ENCODE measurements at regions not wholly inside any gene's neighbourhood (a gene's known extent, or its start where the extent isn't known, plus 50 kb on each side); places are given as distances from the start of the nearest gene placed in this dataset.

DNA sequence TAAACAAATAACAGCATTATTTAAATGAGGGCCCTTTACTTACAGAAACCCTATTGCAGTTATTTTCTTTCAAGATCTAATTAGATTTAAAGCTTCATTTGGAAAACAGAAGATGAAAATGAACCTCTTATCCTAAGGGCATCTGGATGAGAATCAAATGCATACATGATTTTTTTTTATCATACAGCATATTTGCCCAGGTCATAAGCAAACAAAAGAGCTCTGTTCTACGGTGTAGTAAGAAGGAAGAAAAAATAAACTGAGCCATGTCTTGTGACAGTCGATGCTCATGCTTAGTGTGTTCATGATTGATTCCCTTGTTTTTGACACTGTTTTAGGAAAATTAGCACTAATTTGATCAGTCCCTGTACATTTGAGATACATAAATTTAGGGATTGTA is 202.6 kb upstream of the RNF32 start:
- H3K9ac ChIP-seq (ENCODE audit: low read length) = no peak overlapping the region
- no peak overlapping the region for H3K4ac ChIP-seq (ENCODE audit: low read depth in 1 of 2, low read length in 2 of 2)
- no peak overlapping the region for H2BK120ac ChIP-seq (ENCODE audit: low read depth, low read length)
- no peak overlapping the region for H3K27ac ChIP-seq (ENCODE audit: low read length, poor library complexity, severe bottlenecking)
- H3K4me2 ChIP-seq (ENCODE audit: low read length, poor library complexity, severe bottlenecking) = no peak overlapping the region
- H2AK5ac ChIP-seq (ENCODE audit: low read length, severe bottlenecking) = no peak overlapping the region
- WGBS = 76% methylated on average over 2 of the region's 2 CpGs
- H3K4me3 ChIP-seq (ENCODE audit: insufficient read depth in 1 of 2, low read depth in 1 of 2, low read length in 2 of 2) = no peak overlapping the region
- no peak overlapping the region for H4K91ac ChIP-seq (ENCODE audit: low read length)
- H3K14ac ChIP-seq (ENCODE audit: low read length in 2 of 2) = no peak overlapping the region
- H4K8ac ChIP-seq (ENCODE audit: low read length) = no peak overlapping the region
- no peak overlapping the region for H2AFZ ChIP-seq (ENCODE audit: low read depth, low read length)
- no peak overlapping the region for H3K18ac ChIP-seq (ENCODE audit: low read depth in 1 of 2, low read length in 2 of 2)
- H3K27me3 ChIP-seq (ENCODE audit: control insufficient read depth in 1 of 2, insufficient read depth in 1 of 2, low read length in 2 of 2) = no peaks in the 10 kb centered on the region
- H3K9me3 ChIP-seq (ENCODE audit: control insufficient read depth, low read length) = no peaks in the 10 kb centered on the region
- H3K79me1 ChIP-seq (replicated peaks; ENCODE audit: low read length, poor library complexity, severe bottlenecking) = no peaks in the 10 kb centered on the region
- H2BK12ac ChIP-seq (ENCODE audit: low read length in 2 of 2) = no peak overlapping the region
- no peaks in the 10 kb centered on the region for H3K36me3 ChIP-seq (ENCODE audit: control insufficient read depth in 1 of 2, insufficient read depth in 2 of 2, low read depth in 1 of 2, low read length in 2 of 2)
- no peak overlapping the region for H2BK15ac ChIP-seq (ENCODE audit: low read depth, poor library complexity, severe bottlenecking)
- H3K4me1 ChIP-seq (ENCODE audit: control insufficient read depth, insufficient read depth, low read depth, low read length) = no peaks in the 10 kb centered on the region
- H2BK5ac ChIP-seq (ENCODE audit: low read depth, low read length, poor library complexity, severe bottlenecking) = no peak overlapping the region
- DNase-seq = no peak
- no peak overlapping the region for H3K23ac ChIP-seq (ENCODE audit: low read length in 2 of 2)

DNA sequence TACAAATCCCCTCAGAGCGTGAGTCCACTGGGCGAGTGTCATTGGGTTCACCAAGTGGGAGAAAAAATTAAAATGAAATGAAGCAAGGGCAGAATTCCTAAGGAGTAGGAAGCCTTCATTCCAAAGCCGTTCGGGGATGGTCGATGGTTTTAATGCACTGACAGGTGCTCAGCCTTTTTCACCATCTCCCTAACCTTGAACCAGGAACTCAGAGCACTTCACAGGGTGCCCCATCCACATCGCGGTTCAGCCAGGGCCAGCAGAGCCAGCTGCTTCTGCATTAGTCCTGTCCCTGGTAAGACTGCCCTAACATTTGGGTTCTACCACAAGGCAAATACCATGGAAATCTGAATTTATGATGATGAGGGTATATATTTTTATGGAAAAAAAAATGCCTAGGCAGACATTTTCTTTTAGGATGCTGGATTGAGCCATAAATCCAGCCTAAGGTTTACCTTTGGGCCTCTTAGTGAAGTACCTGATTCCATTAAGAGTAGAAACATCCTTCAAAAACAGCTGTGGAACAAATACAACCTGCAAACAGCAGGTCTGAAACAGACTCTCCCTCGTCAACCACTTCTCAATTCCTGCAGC is 203.5 kb upstream of the RNF32 start:
- Histone ChIP-seq H3K4me2 (ENCODE audit: low read length, poor library complexity, severe bottlenecking) (no peak overlapping the region), H2BK15ac (ENCODE audit: low read depth, poor library complexity, severe bottlenecking) (no peak overlapping the region), H3K36me3 (ENCODE audit: control insufficient read depth in 1 of 2, insufficient read depth in 2 of 2, low read depth in 1 of 2, low read length in 2 of 2) (no peaks in the 10 kb centered on the region), H3K14ac (ENCODE audit: low read length in 2 of 2) (no peak overlapping the region), H2BK120ac (ENCODE audit: low read depth, low read length) (no peak overlapping the region), H4K91ac (ENCODE audit: low read length) (no peak overlapping the region), H3K9me3 (ENCODE audit: control insufficient read depth, low read length) (no peaks in the 10 kb centered on the region), H2AK5ac (ENCODE audit: low read length, severe bottlenecking) (no peak overlapping the region), H3K23ac (ENCODE audit: low read length in 2 of 2) (no peak overlapping the region), H3K4ac (ENCODE audit: low read depth in 1 of 2, low read length in 2 of 2) (no peak overlapping the region), H2BK5ac (ENCODE audit: low read depth, low read length, poor library complexity, severe bottlenecking) (no peak overlapping the region), H3K9ac (ENCODE audit: low read length) (no peak overlapping the region), H4K8ac (ENCODE audit: low read length) (no peak overlapping the region), H2AFZ (ENCODE audit: low read depth, low read length) (no peak overlapping the region), H3K18ac (ENCODE audit: low read depth in 1 of 2, low read length in 2 of 2) (no peak overlapping the region), H3K4me3 (ENCODE audit: insufficient read depth in 1 of 2, low read depth in 1 of 2, low read length in 2 of 2) (no peak overlapping the region), H3K4me1 (ENCODE audit: control insufficient read depth, insufficient read depth, low read depth, low read length) (no peaks in the 10 kb centered on the region), H3K27me3 (ENCODE audit: control insufficient read depth in 1 of 2, insufficient read depth in 1 of 2, low read length in 2 of 2) (no peaks in the 10 kb centered on the region), H2BK12ac (ENCODE audit: low read length in 2 of 2) (no peak overlapping the region), H3K79me1 (replicated peaks; ENCODE audit: low read length, poor library complexity, severe bottlenecking) (no peaks in the 10 kb centered on the region), H3K27ac (ENCODE audit: low read length, poor library complexity, severe bottlenecking) (no peak overlapping the region)
- no peak for DNase-seq
- WGBS = 84% methylated on average over 4 of the region's 8 CpGs

DNA sequence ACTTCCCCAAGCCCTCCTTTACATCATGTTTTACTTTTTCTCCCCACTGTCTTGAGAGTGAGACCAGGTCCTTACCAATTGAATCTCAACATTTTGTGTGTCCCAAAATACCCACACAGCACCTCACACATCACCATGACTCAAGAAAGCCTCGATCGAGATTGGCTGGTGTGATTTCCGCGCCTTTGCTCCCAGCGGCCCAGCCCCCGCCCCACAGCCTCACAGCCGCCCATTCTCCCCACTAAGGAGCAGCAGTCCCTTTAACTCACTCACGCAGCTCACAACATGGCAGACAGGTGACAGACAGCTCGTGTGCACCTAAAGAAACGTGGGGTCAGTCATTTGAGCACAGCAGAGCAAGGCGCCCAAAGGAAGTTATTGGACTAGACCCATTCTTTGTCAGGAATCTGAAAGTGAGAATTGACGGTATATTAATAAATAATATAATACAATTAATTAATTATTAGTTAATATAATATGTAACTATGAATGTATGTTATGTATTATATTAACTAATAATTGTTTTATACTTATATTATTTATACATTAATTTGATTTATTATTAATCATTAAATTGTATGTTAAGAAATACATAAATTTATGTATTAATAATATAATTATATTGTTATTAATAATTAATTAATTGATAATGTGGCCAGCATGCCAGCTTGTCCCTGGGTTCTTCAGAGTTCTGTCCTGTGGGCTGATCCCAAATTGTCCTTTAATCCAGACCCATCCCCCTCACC is 204.9 kb upstream of the RNF32 start:
- no peak overlapping the region for H2AFZ ChIP-seq (ENCODE audit: low read depth, low read length)
- H3K23ac ChIP-seq (ENCODE audit: low read length in 2 of 2) = no peak overlapping the region
- H2BK12ac ChIP-seq (ENCODE audit: low read length in 2 of 2) = no peak overlapping the region
- no peak overlapping the region for H3K4me2 ChIP-seq (ENCODE audit: low read length, poor library complexity, severe bottlenecking)
- H3K27me3 ChIP-seq (ENCODE audit: control insufficient read depth in 1 of 2, insufficient read depth in 1 of 2, low read length in 2 of 2) = no peaks in the 10 kb centered on the region
- H3K4me1 ChIP-seq (ENCODE audit: control insufficient read depth, insufficient read depth, low read depth, low read length) = no peaks in the 10 kb centered on the region
- no peaks in the 10 kb centered on the region for H3K36me3 ChIP-seq (ENCODE audit: control insufficient read depth in 1 of 2, insufficient read depth in 2 of 2, low read depth in 1 of 2, low read length in 2 of 2)
- H3K79me1 ChIP-seq (replicated peaks; ENCODE audit: low read length, poor library complexity, severe bottlenecking) = no peaks in the 10 kb centered on the region
- no peak overlapping the region for H3K14ac ChIP-seq (ENCODE audit: low read length in 2 of 2)
- H4K8ac ChIP-seq (ENCODE audit: low read length) = no peak overlapping the region
- H3K9ac ChIP-seq (ENCODE audit: low read length) = no peak overlapping the region
- H3K18ac ChIP-seq (ENCODE audit: low read depth in 1 of 2, low read length in 2 of 2) = no peak overlapping the region
- no peak overlapping the region for H2BK15ac ChIP-seq (ENCODE audit: low read depth, poor library complexity, severe bottlenecking)
- no peak for DNase-seq
- no peak overlapping the region for H2BK5ac ChIP-seq (ENCODE audit: low read depth, low read length, poor library complexity, severe bottlenecking)
- H3K4ac ChIP-seq (ENCODE audit: low read depth in 1 of 2, low read length in 2 of 2) = no peak overlapping the region
- H3K27ac ChIP-seq (ENCODE audit: low read length, poor library complexity, severe bottlenecking) = no peak overlapping the region
- no peaks in the 10 kb centered on the region for H3K9me3 ChIP-seq (ENCODE audit: control insufficient read depth, low read length)
- 73% methylated on average over 10 of the region's 12 CpGs for WGBS
- no peak overlapping the region for H3K4me3 ChIP-seq (ENCODE audit: insufficient read depth in 1 of 2, low read depth in 1 of 2, low read length in 2 of 2)
- no peak overlapping the region for H2AK5ac ChIP-seq (ENCODE audit: low read length, severe bottlenecking)
- no peak overlapping the region for H4K91ac ChIP-seq (ENCODE audit: low read length)
- no peak overlapping the region for H2BK120ac ChIP-seq (ENCODE audit: low read depth, low read length)

DNA sequence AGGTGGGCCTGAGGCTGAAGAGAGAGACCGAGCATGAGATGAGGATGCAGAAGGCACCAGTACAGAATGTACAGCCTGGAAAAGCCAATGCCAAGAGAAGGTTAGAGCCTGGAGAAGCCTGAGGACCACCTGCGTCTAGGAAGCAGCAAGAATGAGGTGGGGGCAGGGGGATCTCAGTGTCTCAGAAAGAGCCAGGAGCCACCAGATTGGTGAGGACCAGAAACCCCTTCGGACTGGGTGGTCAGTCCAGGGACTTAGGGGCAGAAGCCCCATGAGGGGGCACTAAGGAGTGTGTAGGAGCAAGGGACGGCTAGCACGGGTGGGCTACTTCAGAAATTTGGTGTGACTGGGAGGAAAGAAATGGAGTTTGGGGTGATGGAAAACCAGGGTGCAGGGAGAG is 205.9 kb upstream of the RNF32 start:
- H2AFZ ChIP-seq (ENCODE audit: low read depth, low read length) = no peak overlapping the region
- H2BK12ac ChIP-seq (ENCODE audit: low read length in 2 of 2) = no peak overlapping the region
- WGBS = 84% methylated on average over 5 of the region's 5 CpGs

More for the DNA sequence above, 205.9 kb upstream of the RNF32 start:
- H3K4me3 ChIP-seq (ENCODE audit: insufficient read depth in 1 of 2, low read depth in 1 of 2, low read length in 2 of 2) = no peak overlapping the region
- no peak for DNase-seq
- no peak overlapping the region for H2BK15ac ChIP-seq (ENCODE audit: low read depth, poor library complexity, severe bottlenecking)
- no peak overlapping the region for H2BK5ac ChIP-seq (ENCODE audit: low read depth, low read length, poor library complexity, severe bottlenecking)
- H2BK120ac ChIP-seq (ENCODE audit: low read depth, low read length) = no peak overlapping the region
- no peaks in the 10 kb centered on the region for H3K27me3 ChIP-seq (ENCODE audit: control insufficient read depth in 1 of 2, insufficient read depth in 1 of 2, low read length in 2 of 2)
- no peaks in the 10 kb centered on the region for H3K79me1 ChIP-seq (replicated peaks; ENCODE audit: low read length, poor library complexity, severe bottlenecking)
- H3K36me3 ChIP-seq (ENCODE audit: control insufficient read depth in 1 of 2, insufficient read depth in 2 of 2, low read depth in 1 of 2, low read length in 2 of 2) = no peaks in the 10 kb centered on the region
- no peak overlapping the region for H3K23ac ChIP-seq (ENCODE audit: low read length in 2 of 2)
- H3K9me3 ChIP-seq (ENCODE audit: control insufficient read depth, low read length) = no peaks in the 10 kb centered on the region
- H3K4me2 ChIP-seq (ENCODE audit: low read length, poor library complexity, severe bottlenecking) = no peak overlapping the region
- no peak overlapping the region for H4K91ac ChIP-seq (ENCODE audit: low read length)
- no peak overlapping the region for H3K27ac ChIP-seq (ENCODE audit: low read length, poor library complexity, severe bottlenecking)
- no peak overlapping the region for H3K14ac ChIP-seq (ENCODE audit: low read length in 2 of 2)
- no peak overlapping the region for H2AK5ac ChIP-seq (ENCODE audit: low read length, severe bottlenecking)
- H4K8ac ChIP-seq (ENCODE audit: low read length) = no peak overlapping the region
- no peak overlapping the region for H3K18ac ChIP-seq (ENCODE audit: low read depth in 1 of 2, low read length in 2 of 2)
- H3K4me1 ChIP-seq (ENCODE audit: control insufficient read depth, insufficient read depth, low read depth, low read length) = no peaks in the 10 kb centered on the region
- H3K4ac ChIP-seq (ENCODE audit: low read depth in 1 of 2, low read length in 2 of 2) = no peak overlapping the region
- no peak overlapping the region for H3K9ac ChIP-seq (ENCODE audit: low read length)

Measured in mesenchymal stem cell (in vitro differentiated cells and primary cell).